Smooth muscle cell (in vitro differentiated cells): ENCODE measurements at regions not wholly inside any gene's neighbourhood (a gene's known extent, or its start where the extent isn't known, plus 50 kb on each side); places are given as distances from the start of the nearest gene placed in this dataset.

Source experiments
- DNase-seq: peaks from one replicate; lab custom pipeline; 2025; ENCODE audit not compliant: unreplicated experiment; lab: John Stamatoyannopoulos, UW
- H2AFZ ChIP-seq: fragments of 200-600 bp; sonication (generic); 2 replicates; pipeline ENCODE4 v1.6.0; 2016; ENCODE audit warnings: antibody characterized with exemption, low read depth, mild to moderate bottlenecking
- H3F3A ChIP-seq: fragments of 200-600 bp; sonication (generic); 2 replicates; pipeline ENCODE4 v1.6.0; 2017; ENCODE audit warnings: antibody characterized with exemption, low read depth
- H3K27ac ChIP-seq: fragments of 200-600 bp; sonication (generic); 2 replicates; pipeline ENCODE4 v1.5.1; 2016; ENCODE audit warnings: low read depth, mild to moderate bottlenecking
- H3K27me3 ChIP-seq: fragments of 200-600 bp; sonication (generic); 2 replicates; pipeline ENCODE4 v1.6.1; 2016; ENCODE audit warnings: low read depth, mild to moderate bottlenecking
- H3K36me3 ChIP-seq: fragments of 200-600 bp; sonication (generic); 2 replicates; pipeline ENCODE4 v1.5.1; 2016; ENCODE audit warnings: low read depth
- H3K4me1 ChIP-seq: fragments of 200-600 bp; sonication (generic); 2 replicates; pipeline ENCODE4 v1.5.1; 2016; ENCODE audit warnings: low read depth
- H3K4me2 ChIP-seq: fragments of 200-600 bp; sonication (generic); 2 replicates; pipeline ENCODE4 v1.6.0; 2016; ENCODE audit warnings: mild to moderate bottlenecking
- H3K4me3 ChIP-seq: fragments of 200-600 bp; sonication (generic); 2 replicates; pipeline ENCODE4 v1.5.1; 2016; ENCODE audit warnings: mild to moderate bottlenecking
- H3K79me2 ChIP-seq: fragments of 200-600 bp; sonication (generic); 2 replicates; pipeline ENCODE4 v1.6.0; 2016; ENCODE audit warnings: low read depth, mild to moderate bottlenecking
- H3K9ac ChIP-seq: fragments of 200-600 bp; sonication (generic); 2 replicates; pipeline ENCODE4 v1.6.0; 2016; ENCODE audit warnings: low read depth
- H3K9me3 ChIP-seq: fragments of 200-600 bp; sonication (generic); replicated peaks from 2 replicates; pipeline ENCODE4 v1.5.1; 2016; ENCODE audit warnings: low read depth
- H4K20me1 ChIP-seq: fragments of 200-600 bp; sonication (generic); 2 replicates; pipeline ENCODE4 v1.6.0; 2016; ENCODE audit warnings: low read depth
- CTCF ChIP-seq: fragments of 200-600 bp; sonication (generic); IDR thresholded peaks from 2 replicates; pipeline ENCODE4 v1.5.1; 2017; ENCODE audit warnings: borderline replicate concordance, mild to moderate bottlenecking, antibody characterized with exemption; ENCODE audit not compliant: insufficient read depth, poor library complexity, severe bottlenecking
- WGBS: methylation state at CpG from one replicate; pipeline ENCODE4 v1.1.7; 2016; ENCODE audit warnings: low lambda C conversion rate; 5-methylcytosine and 5-hydroxymethylcytosine counted together

DNA sequence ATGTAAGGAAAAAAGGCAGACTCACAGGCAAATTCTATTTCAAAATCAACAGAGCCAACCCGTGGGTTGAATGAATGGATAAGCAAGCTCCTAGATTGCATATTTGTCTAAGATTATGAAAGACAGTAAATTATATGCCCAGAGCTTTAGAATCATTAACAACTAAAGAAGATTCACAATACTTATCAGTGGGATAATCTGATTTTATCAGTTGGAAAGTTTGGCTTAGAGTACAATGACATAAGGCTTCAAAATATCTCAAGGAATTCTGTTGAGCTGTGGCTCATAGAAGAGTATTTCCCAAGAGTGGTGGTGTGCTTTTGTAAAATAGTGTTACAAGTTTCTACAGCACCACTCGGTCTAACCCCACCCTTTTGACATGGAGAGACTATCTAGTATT lies 85.5 kb downstream of the ADAMTS1 start:
- H3K4me2 ChIP-seq, result no peak overlapping the region
- no peaks in the 10 kb centered on the region for H4K20me1 ChIP-seq
- no peaks in the 10 kb centered on the region for H3K36me3 ChIP-seq
- no peaks in the 10 kb centered on the region for H3K9me3 ChIP-seq
- no peaks in the 10 kb centered on the region for H3K4me1 ChIP-seq
- H3K79me2 ChIP-seq, result no peaks in the 10 kb centered on the region
- no peak overlapping the region for H3K9ac ChIP-seq
- H3K27me3 ChIP-seq, result no peaks in the 10 kb centered on the region
- no peak for TF ChIP-seq CTCF
- H3K4me3 ChIP-seq, result no peak overlapping the region
- H3K27ac ChIP-seq, result no peak overlapping the region
- no peak for DNase-seq
- no peaks in the 10 kb centered on the region for H3F3A ChIP-seq
- WGBS, result 72% methylated on average over 2 of the region's 2 CpGs
- no peak overlapping the region for H2AFZ ChIP-seq

DNA sequence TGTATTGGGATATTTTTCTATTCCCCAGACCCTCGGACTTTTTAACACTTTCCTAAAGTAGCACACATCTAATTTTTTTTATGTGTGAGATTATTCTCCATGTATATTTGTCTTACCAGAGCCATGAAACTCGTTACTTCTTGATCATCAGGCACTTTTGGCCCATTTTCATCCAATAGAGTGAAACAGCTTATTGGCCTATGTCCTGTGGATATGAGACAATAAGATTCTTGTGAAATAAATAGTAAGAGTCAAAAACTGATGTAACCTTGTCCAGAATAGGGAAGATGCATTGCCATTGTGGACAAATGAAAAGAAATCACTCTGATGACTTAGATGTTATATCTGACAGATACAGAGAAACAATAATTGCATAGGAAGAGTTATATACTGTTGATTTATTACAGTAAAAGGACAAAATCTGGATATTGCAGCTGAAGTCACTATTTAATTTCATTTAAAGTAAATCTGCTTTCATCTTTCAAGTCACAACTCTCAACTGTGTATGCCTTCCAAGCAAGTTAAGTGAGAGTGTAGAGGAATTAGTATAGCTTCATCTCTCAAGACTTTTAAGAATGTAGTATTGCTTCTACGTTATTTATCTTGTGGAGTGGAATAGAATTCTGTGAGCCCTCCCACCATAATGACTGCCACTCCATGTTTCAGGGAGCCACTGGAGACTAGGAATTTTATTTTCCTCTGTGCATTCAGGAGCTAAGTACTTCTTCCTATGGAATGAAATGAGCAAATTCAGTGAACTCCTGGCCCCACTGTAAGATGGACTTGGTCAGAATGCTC lies 86.9 kb downstream of the ADAMTS1 start:
- Histone ChIP-seq H3K9me3 (no peaks in the 10 kb centered on the region), H2AFZ (no peak overlapping the region), H3K36me3 (no peaks in the 10 kb centered on the region), H3K79me2 (no peaks in the 10 kb centered on the region), H3K9ac (no peak overlapping the region), H3F3A (no peaks in the 10 kb centered on the region), H4K20me1 (no peaks in the 10 kb centered on the region), H3K27ac (no peak overlapping the region), H3K4me1 (no peaks in the 10 kb centered on the region), H3K27me3 (no peaks in the 10 kb centered on the region), H3K4me3 (no peak overlapping the region), H3K4me2 (no peak overlapping the region)
- 83% methylated on average over 3 of the region's 3 CpGs for WGBS
- TF ChIP-seq CTCF, result no peak
- no peak for DNase-seq

DNA sequence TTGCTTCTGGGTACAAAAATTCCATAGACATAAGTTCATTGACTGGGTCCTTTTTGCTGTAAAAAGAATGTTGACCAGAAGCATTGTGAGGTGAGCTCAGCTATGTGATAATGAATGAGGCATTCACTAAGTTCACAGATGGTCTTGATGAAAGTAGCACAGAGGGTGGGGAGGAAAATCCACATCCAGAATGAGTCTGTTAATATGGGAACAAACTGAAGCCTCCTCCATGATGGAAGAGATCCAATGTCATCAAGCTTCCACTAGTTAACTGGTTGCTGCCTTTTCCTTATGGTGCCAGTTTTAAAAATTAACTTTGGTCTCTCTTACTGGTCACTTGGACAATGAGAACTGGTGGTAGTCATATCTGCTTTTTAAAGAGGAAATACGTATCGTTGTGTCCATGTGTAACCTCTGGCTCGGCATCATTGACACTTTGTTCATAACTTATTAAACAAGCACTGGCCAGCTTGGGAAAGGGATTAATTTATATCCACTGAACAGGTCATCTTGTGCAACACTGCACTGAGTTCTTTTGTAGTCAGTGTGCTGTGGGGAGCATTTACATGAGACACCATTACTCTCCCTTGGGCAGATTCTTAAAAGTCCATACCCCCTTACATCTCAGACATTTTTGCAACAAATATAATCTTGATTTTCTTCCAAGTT lies 88.6 kb downstream of the ADAMTS1 start:
- Histone ChIP-seq H3K9me3 (no peaks in the 10 kb centered on the region), H3K79me2 (no peaks in the 10 kb centered on the region), H4K20me1 (no peaks in the 10 kb centered on the region), H3K27me3 (no peaks in the 10 kb centered on the region), H2AFZ (no peak overlapping the region), H3F3A (no peaks in the 10 kb centered on the region), H3K4me3 (no peak overlapping the region), H3K4me2 (no peak overlapping the region), H3K27ac (no peak overlapping the region), H3K9ac (no peak overlapping the region), H3K36me3 (no peaks in the 10 kb centered on the region), H3K4me1 (no peaks in the 10 kb centered on the region)
- no peak for DNase-seq
- TF ChIP-seq CTCF, result no peak
- WGBS, result 96% methylated on average over 3 of the region's 3 CpGs
